ENCODE measurements at regions not wholly inside any gene's neighbourhood (a gene's known extent, or its start where the extent isn't known, plus 50 kb on each side); places are given as distances from the start of the nearest gene placed in this dataset.

DNA sequence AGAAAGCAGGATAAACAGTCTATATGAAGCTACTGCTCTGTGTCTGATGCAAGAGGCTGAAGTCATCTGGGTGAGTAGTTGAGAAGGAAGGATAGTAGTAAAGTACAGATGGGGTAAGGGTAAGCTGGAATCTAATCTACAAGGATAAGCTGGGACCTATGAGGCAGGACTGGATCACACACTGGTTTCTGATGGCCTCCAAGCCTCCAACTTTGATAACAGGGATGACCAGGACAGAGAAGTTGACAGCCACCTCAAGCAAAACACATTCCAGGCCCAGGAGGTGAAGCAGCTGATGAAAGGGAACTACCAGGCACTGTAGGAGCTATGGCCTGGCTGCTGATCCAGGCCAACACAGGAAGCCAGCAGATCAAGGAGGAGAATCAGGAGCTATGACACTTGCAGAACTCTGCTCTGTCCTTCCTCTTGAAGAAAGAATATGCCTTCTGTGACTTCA, 278.1 kb upstream of the TMEM229A start:
- no peaks in the 10 kb centered on the region for H3K36me3 ChIP-seq (ENCODE audit: control insufficient read depth, insufficient read depth, low read length)
- no peaks in the 10 kb centered on the region for H3K27me3 ChIP-seq (replicated peaks; ENCODE audit: control insufficient read depth, insufficient read depth, low read length)
- ChIA-PET POLR2A (no interaction called here), CTCF (no interaction called here)
- Mint-ChIP-seq H3K4me3 (ENCODE audit: unreplicated experiment) (no peak overlapping the region), H3K36me3 (ENCODE audit: insufficient read depth, unreplicated experiment) (no peaks in the 10 kb centered on the region), H3K9me3 (ENCODE audit: unreplicated experiment) (no peaks in the 10 kb centered on the region), H3K4me1 (ENCODE audit: low read depth, unreplicated experiment) (no peaks in the 10 kb centered on the region), H3K27ac (ENCODE audit: unreplicated experiment) (no peak overlapping the region), H3K27me3 (ENCODE audit: insufficient read depth, unreplicated experiment) (no peaks in the 10 kb centered on the region)
- intact Hi-C loops (cut with micrococcal nuclease; ENCODE audit: unreplicated experiment): no loop called here
- no peak for DNase-seq
- H3K4me3 ChIP-seq (ENCODE audit: low read depth, low read length): no peak overlapping the region
- H3K4me1 ChIP-seq: no peaks in the 10 kb centered on the region
- no peaks in the 10 kb centered on the region for H3K9me3 ChIP-seq
- BruUV-seq (replicated peaks): no TSS peak
- TF ChIP-seq, protein P1, sequence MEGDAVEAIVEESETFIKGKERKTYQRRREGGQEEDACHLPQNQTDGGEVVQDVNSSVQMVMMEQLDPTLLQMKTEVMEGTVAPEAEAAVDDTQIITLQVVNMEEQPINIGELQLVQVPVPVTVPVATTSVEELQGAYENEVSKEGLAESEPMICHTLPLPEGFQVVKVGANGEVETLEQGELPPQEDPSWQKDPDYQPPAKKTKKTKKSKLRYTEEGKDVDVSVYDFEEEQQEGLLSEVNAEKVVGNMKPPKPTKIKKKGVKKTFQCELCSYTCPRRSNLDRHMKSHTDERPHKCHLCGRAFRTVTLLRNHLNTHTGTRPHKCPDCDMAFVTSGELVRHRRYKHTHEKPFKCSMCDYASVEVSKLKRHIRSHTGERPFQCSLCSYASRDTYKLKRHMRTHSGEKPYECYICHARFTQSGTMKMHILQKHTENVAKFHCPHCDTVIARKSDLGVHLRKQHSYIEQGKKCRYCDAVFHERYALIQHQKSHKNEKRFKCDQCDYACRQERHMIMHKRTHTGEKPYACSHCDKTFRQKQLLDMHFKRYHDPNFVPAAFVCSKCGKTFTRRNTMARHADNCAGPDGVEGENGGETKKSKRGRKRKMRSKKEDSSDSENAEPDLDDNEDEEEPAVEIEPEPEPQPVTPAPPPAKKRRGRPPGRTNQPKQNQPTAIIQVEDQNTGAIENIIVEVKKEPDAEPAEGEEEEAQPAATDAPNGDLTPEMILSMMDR (IDR thresholded peaks at IDR 0.05; ENCODE audit: insufficient read depth in 1 of 2, low read depth in 1 of 2, low read length in 1 of 2, severe bottlenecking in 1 of 2, unreplicated experiment in 1 of 2): no peak

DNA sequence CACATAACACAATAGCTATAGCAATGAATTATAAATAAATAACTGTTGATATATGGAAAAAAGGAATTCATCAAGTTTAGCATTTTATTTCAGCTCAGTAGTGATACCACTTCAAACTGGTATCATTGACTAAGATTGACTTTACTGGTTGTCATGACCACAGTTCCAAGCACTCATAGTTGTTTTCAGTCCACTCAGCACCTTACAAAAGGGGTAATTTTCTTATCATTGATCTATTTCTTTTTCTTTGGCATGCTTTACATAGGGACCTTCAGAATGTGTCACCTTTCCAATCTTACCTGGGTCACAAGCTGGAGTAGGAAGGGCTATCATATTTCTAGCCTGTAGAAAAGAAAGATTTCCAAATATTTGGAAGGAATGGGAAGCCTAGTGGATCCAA, 275.5 kb upstream of the TMEM229A start:
- no peaks in the 10 kb centered on the region for H3K36me3 Mint-ChIP-seq (ENCODE audit: insufficient read depth, unreplicated experiment)
- H3K4me1 Mint-ChIP-seq (ENCODE audit: low read depth, unreplicated experiment): no peaks in the 10 kb centered on the region
- Histone ChIP-seq H3K27me3 (replicated peaks; ENCODE audit: control insufficient read depth, insufficient read depth, low read length) (no peaks in the 10 kb centered on the region), H3K4me1 (no peaks in the 10 kb centered on the region), H3K36me3 (ENCODE audit: control insufficient read depth, insufficient read depth, low read length) (no peaks in the 10 kb centered on the region), H3K4me3 (ENCODE audit: low read depth, low read length) (no peak overlapping the region), H3K9me3 (no peaks in the 10 kb centered on the region)
- intact Hi-C loops (cut with micrococcal nuclease; ENCODE audit: unreplicated experiment): no loop called here
- BruUV-seq (replicated peaks): no TSS peak
- H3K4me3 Mint-ChIP-seq (ENCODE audit: unreplicated experiment): no peak overlapping the region
- no peaks in the 10 kb centered on the region for H3K27me3 Mint-ChIP-seq (ENCODE audit: insufficient read depth, unreplicated experiment)
- no peaks in the 10 kb centered on the region for H3K9me3 Mint-ChIP-seq (ENCODE audit: unreplicated experiment)
- DNase-seq: no peak
- TF ChIP-seq, protein P1 (IDR thresholded peaks at IDR 0.05; ENCODE audit: insufficient read depth in 1 of 2, low read depth in 1 of 2, low read length in 1 of 2, severe bottlenecking in 1 of 2, unreplicated experiment in 1 of 2): no peak
- POLR2A ChIA-PET: no interaction called here
- no peak overlapping the region for H3K27ac Mint-ChIP-seq (ENCODE audit: unreplicated experiment)
- CTCF ChIA-PET: no interaction called here

DNA sequence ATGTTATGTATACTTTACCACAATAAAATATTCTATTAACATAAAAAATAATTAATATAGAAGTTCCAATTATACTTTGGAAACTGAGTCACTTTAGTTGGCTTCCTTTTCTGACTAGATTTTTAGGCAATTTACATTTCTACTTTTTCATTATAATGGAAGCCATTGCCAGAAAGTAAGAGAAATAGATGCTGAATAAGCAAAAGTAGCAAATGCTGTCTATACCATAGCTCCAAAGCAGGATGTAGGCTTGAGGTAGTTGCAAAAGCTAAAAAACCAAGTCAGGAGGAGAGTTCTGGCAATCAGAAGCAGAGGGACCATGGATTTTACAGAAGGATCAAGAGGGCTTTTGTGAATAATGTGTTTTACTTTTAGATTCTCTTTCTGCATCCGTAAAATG, 262.4 kb upstream of the TMEM229A start:
- H3K4me1 ChIP-seq: no peaks in the 10 kb centered on the region
- TF ChIP-seq, protein P1 (IDR thresholded peaks at IDR 0.05; ENCODE audit: insufficient read depth in 1 of 2, low read depth in 1 of 2, low read length in 1 of 2, severe bottlenecking in 1 of 2, unreplicated experiment in 1 of 2): no peak
- ChIA-PET CTCF (no interaction called here), POLR2A (no interaction called here)
- DNase-seq: no peak
- Mint-ChIP-seq H3K27me3 (ENCODE audit: insufficient read depth, unreplicated experiment) (no peaks in the 10 kb centered on the region), H3K36me3 (ENCODE audit: insufficient read depth, unreplicated experiment) (no peaks in the 10 kb centered on the region), H3K4me3 (ENCODE audit: unreplicated experiment) (no peak overlapping the region), H3K9me3 (ENCODE audit: unreplicated experiment) (no peaks in the 10 kb centered on the region), H3K27ac (ENCODE audit: unreplicated experiment) (no peak overlapping the region), H3K4me1 (ENCODE audit: low read depth, unreplicated experiment) (no peaks in the 10 kb centered on the region)
- peaks cover 3% of the 10 kb centered on the region; the same call in 1 of the 2 replicates for H3K9me3 ChIP-seq
- H3K27me3 ChIP-seq (replicated peaks; ENCODE audit: control insufficient read depth, insufficient read depth, low read length): no peaks in the 10 kb centered on the region
- intact Hi-C loops (cut with micrococcal nuclease; ENCODE audit: unreplicated experiment): no loop called here
- no peak overlapping the region for H3K4me3 ChIP-seq (ENCODE audit: low read depth, low read length)
- H3K36me3 ChIP-seq (ENCODE audit: control insufficient read depth, insufficient read depth, low read length): no peaks in the 10 kb centered on the region
- no TSS peak for BruUV-seq (replicated peaks)

Measured in Caco-2 (cell line).